GM21723 (cell line): ENCODE measurements at regions not wholly inside any gene's neighbourhood (a gene's known extent, or its start where the extent isn't known, plus 50 kb on each side); places are given as distances from the start of the nearest gene placed in this dataset.

Source experiments
- ATAC-seq: cut with Tn5 transposase; IDR thresholded peaks from one replicate; pipeline ENCODE4 v1.9.1; 2021; ENCODE audit warnings: mild to moderate bottlenecking, moderate library complexity; ENCODE audit not compliant: unreplicated experiment

DNA sequence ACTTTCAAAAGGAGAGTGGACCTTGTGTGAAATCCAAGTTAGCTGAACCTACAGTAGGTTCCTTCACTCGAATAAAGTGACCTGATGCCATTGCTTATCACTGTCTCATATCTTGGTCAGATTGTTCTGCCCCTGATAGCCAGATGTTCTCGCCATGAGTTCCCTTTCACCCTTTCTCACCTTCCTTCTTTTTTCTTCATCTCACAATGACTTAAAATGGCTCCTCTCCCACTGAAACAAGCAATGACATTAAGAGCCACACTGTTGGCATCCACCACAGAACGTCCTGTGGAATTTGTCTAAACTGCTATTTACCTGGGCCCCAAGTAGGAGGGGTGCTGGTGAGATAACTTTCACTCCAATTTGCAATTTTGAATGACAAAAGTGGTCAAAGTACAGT, 227.6 kb upstream of the PPP1R2C start:
- ATAC-seq: no peak

DNA sequence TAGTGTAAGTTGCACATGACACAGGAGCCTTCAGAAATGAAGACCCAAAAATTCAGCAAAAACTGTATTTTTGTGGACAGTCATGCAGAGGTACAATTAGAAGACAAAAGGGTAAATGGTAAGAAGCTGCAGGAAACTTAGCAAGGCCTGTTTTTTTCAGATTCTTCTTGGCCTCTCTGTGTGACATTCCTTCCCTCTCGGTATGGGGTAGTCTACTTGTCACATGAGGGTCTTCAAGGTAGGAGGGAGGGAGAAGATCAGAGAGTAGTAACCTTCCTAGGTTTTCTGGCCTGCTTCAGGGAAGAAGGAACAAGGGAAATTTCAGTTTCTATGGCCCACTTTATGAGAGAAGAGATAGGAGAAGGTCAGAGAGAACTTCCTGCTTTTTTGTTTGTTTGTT, 230.4 kb upstream of the PPP1R2C start:
- no peak for ATAC-seq

DNA sequence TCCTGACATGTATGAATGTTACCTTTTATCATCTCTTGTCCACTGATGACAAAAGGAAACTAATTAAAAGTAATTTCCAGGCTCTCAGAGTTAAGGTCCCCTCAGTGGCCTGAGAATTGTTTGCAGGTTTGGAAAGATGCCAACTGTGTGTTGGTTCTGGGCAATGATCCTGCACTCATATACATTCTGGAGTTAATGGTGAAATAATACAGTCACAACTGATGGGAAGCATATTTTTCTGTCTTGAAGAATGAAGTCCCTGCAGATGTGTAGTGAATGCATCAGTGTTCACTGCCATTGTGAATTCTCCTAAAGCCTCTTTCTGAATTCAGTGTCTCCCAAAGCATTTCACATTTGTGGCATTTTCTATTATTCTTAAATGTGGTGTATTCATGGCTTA, 238.1 kb upstream of the PPP1R2C start:
- ATAC-seq: no peak

DNA sequence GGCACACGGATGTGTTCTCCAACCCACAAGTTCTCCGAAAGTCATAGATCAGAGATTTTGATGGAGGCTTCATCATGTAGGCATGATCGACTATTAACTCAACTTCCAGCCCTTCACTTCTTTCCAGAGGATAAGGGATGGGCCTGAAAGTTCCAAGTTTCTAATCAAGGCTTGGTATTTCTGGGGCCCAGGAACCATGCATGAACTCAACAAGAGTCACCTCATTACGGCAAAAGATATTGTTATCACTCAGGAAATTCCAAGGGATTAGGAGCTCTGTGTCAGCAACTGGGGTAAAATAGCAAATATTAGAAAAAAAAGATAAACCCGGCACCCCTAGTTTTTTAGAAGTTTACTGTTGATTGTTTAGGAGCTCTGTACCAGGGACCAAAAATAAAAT, 240.1 kb upstream of the PPP1R2C start:
- ATAC-seq: no peak

DNA sequence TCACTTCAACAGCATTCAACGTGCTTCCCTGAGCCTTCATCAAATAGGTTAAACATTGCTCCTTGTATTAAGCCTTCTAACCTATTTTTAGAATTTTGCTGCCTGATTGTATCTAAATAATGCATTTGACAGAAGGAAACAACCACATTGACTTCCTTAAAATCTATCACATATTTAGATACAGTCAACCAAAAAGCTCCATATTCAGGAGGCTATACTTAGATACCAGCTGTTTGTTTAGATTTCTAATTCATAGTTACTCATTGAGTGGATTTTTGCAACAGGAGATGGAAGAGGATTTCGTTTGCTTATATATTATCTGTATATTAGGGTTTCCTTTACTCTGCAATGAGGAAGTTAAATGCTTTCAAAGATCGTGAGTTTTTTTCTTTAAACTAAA, 241.1 kb upstream of the PPP1R2C start:
- no peak for ATAC-seq

DNA sequence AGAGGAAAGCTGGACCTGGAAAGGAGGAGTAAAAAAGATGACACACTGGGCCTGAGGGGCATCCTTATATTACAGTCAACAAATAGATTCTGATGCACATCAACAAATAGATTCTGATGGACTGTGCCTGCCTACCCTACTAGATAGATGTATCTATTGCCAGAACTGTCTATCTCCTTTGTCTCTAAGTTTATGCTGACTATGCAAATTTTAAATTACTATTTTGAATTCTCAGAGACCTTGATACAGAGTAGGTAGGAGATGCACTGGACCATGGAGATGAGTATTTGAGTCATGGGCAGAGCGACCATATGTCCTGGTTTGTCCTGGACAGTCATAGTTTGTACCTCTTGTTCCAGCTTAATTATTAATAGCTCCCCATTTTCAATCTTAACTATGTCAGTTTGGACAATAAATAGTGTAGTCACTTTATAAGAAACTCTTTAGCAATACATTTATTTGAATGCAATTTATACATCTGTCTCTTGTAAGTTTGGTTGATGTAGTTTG, 247.9 kb upstream of the PPP1R2C start:
- ATAC-seq: no peak

DNA sequence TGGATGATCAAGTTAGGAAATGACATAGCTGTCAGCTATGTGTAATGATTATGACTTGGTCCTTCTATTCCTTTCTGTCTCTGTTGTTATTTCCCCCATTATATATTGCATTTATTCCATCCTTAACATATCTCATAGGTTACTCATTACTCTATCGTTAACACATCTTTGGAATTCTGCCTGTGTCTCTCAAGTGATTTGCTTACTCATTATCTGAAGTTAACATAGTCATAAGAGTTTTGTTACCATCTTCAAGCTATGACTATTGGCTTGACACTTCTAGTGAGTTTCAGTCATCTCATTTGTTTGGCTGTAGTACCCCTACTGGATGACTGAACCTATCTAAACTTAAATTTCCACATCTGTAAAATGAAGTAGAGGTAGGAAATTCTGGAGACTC, 286.1 kb upstream of the PPP1R2C start:
- no peak for ATAC-seq

DNA sequence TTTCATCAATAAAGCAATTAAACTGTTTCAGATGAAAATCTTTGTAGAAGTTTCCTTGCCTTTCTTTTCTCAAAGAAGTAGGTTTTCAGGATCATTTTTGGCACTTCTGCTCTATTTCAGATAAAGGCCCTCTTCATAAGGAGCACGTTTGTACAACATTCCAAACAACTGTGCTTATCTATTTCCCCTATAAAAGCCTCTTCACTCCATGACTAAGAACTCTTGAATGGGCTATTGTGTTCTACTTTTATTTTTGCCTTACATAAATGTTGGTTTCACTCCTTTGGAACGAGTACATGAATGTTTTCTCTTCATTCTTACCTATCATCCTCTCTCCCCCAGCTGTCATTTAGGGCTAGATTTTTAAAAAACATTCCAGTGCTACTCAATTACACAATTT, 288.0 kb upstream of the PPP1R2C start:
- no peak for ATAC-seq

DNA sequence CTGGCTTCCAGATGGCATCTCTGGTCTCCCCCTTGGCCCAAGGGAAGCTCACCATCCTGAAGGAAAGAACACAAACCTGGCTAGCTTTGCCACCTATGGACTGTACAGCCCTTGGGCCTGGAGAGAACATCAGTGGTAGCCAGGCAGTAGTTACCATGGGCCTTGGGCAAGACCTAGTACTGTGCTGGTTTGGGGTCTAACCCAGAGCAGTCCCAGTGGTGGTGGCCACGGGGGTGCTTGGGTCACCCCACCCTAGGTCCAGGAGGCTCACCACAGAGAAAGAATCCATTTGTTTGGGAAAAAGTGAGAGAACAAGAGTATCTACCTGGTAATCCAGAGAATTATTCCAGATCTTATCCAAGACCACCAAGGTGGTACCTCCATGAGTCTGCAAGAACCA, 290.7 kb upstream of the PPP1R2C start:
- no peak for ATAC-seq

DNA sequence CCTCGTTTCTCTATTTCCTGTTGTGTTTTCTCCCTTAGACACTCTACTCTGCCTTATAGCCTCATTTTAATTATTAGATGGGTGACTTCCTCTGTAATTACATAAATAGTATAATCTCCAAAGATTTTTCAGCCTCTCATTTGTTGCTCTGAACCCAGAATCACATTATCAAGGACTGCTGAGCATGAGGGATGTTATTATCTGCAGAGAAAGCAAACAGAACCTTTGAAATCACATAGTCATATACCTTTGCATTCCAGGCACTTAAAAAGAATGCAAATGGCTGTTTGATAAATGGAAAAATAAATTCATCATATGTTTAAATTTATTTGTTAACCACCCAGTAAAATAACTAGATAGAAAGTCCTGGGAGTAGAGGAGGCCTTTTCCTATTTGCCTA, 305.1 kb upstream of the PPP1R2C start:
- ATAC-seq: no peak

DNA sequence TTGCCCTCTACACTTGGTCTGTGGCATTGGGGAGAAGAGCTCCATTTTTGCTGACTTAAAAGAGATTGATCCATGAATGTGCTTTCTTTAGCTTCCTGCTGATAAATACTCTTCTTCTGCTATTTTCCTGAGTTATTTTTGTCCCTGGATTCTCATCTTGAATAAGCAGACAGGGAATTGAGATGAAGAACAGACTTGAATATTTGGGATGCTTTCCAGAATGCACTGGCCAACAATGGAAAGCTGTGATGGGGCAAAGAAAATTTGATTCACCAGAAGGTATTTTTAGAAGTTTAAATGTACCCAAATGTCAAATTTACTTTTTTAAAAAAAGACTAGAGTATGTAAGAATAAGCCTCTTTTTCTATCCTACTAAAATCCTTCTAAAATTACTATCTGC, 309.9 kb upstream of the PPP1R2C start:
- ATAC-seq: no peak

DNA sequence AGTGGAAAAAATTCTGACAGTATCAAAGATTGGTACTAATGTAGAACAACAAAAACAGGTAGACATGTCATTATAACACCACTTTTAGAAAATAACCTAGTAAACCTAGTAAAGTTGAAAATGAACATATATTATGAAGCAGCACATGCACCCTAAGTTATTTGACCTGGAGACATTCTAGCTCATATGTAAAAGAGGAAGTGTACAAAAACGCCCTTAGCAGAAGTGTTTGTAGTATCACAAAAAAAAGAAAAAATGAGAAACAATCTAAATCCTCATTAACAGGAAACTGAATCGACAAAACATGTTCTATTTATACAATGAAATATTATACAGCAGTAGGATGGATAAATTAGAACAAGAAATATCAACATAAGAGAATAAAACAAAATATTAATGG, 318.9 kb upstream of the PPP1R2C start:
- ATAC-seq: no peak

DNA sequence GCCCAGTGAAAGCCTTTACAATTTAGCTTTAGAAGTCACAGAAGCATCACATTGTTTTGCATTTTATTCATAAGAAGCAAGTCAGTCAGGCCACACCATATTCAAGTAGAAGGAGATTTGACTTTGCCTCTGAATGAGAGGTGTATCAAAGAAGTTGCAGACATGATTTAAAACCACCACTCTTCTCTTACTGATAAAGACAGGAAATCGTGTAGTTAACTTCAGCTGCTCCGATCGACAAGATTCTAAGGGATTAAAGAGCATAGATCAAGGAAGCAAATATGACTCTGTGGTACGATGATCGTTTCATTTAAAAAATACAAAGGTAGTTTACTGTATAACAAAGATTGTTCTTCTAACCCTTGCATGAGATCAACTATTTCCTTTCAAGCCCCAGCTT, 328.0 kb upstream of the PPP1R2C start:
- no peak for ATAC-seq

DNA sequence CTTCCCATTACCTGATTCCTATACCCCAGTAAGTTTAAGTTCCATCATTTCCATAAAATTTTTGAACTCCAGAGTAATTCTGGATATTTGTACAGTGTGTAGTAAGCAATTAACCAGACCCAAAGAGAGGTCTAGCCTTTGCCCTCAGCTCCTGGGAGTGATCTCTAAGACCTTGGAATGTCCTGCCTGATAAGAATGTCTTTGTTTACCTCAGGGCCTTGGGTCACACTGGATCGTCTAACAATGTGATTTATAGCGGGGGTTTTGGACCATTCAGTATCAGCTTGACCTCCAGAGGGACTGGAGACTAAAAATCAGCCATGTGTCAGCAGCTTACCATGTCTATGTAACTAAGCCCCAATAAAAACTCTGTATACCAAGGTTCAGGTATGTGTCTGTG, 330.9 kb upstream of the PPP1R2C start:
- no peak for ATAC-seq

DNA sequence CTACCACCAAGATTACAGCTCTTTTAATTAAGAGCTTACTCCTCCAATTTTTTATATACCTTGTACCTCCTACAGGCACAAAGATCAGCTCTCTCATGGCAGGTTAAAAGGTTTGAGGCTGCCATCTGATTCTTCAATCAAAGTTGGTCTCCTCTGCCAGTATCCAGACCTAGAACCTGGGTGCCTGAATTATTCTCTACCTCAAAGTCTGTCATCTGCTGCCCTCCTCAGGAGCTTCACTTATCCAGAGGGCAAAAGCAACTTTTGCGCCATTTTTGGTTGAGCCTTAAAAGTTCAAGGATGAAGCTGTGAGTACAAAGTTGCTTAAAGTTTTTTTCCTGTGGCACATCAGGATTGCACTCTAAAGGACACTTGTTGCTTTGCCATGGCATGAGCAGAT, 343.7 kb upstream of the PPP1R2C start:
- no peak for ATAC-seq

DNA sequence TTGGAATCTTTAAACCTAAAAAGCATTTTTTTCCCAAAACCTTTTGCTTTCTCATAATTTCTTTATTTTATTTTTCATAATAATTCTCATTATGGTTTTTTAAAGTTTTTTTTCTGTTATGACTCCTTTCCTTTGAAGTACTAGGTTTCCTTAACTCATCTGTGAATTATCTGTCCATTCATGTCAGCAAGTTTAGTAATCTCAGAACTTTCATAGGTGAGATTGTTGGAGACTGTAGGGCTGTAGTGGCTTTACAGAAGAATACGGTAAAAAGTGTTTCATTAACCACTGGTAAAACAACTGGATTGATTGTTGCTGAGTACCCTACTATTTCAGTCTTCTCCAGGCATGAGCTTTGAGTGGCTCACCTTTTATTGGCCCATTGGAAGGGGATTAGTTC, 361.7 kb upstream of the PPP1R2C start:
- ATAC-seq: no peak

DNA sequence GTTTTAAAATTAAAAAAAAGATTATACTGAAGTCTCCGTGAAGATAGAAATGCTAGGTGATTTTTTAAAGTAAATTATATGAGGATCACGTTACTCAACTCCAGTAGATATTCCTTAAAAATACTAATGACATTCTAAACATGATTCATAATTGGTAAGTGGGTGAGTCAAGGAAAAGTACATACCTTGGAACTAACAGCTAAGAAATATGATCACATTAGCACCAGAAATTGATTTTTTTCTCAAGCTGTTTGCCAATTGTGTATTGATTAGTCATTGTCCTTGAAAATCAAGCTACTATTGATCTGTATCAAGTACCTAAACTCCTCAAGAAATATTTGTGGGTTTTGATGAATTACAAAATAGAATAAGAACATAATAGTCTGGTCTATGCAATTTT, 362.6 kb upstream of the PPP1R2C start:
- ATAC-seq: no peak

DNA sequence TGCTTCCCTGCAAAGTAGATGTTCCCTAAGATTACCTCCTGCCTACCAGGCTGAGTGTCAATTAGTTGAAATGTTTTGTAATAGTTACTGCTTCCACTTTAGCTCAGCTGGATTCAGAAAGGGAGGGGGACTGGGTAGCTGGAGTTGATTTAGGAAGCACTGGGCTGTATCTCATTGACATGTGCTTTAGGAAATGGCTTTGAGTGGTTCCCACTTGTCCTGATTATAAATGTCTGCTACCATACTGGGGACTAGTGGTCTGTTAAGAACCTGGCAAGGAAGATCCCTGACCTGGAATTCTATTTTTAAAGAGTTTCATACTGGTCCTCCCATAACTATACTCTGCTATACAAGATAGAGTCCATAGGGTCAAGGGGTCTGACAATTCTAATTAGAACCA, 363.9 kb upstream of the PPP1R2C start:
- ATAC-seq: no peak

DNA sequence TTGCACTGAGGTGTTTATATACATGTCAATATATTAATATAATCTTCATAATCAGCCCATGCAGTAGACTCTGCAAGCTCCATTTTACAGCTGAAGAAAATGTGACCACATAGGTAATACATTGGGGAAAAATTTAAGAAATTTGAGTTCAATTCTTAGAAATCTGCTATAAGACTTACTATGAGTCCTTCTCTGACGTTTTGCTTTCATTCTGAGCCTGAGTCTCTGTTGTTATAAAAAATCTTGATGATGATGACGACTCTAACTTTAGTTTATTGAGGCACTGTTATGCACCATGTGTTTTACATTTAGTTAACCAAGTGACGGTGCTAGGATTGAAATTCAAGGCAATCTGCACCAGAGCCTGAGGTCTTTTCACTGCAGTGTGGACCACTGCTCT, 370.3 kb upstream of the PPP1R2C start:
- no peak for ATAC-seq

DNA sequence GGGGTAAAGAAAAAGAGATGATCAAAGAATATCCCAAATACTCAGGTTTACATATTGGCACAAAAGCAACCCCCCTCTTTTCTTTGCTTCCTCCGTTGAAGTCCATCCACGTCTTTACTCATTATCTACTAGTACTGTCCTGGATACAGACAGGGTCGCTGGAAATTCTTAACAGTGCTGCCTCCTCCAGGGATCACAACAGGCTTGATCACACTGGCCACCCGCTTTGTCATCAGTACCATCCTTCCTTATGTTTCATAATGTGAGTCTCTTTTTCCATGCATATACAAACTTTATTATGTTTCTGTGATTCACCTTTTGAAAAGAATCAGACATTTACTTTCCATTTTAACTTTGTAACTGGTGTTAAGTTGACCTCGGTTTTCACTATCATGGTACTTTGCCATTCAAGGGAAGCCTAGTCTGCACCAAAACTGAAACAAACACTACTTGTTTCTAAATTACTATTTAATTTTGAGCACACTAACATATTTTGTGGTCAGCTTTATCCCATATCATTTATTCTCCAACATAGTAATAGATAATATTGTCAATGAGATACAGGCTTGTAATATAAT, 387.5 kb upstream of the PPP1R2C start:
- ATAC-seq: no peak

DNA sequence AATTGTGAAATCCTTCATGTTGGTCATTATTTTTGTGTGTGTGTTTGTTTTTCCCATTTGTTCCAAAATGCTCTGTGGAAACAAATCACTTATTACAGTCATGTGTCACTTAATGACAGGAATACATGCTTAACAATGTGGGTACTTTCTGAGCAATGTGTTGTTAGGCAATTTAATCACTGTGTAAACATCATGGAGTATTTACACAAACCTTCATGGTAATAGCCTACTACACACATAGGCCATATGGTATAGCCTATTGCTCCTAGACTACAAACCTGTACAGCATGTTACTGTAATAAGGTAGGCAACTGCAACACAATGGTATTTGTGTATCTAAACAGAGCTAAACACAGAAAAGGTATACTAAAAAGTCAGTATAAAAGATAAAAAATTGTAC, 388.9 kb upstream of the PPP1R2C start:
- ATAC-seq: no peak

DNA sequence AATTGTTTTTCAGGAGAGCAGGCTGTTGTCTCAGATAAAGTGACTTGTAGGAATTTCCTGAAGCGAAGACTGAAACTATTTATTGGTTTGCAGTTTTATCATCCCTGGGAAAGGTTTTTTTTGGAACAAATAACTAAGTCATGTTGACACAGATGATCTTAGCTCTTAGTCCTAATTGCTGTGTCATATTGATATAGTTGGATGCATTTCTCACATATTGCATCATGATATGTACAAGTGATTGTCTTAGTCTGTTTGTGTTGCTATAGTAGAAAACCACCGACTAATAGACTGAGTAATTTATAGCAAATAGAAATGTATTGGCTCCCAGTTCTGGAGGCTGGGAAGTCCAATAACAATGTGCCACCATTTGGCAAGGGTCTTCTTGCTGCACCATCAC, 397.5 kb upstream of the PPP1R2C start:
- no peak for ATAC-seq

DNA sequence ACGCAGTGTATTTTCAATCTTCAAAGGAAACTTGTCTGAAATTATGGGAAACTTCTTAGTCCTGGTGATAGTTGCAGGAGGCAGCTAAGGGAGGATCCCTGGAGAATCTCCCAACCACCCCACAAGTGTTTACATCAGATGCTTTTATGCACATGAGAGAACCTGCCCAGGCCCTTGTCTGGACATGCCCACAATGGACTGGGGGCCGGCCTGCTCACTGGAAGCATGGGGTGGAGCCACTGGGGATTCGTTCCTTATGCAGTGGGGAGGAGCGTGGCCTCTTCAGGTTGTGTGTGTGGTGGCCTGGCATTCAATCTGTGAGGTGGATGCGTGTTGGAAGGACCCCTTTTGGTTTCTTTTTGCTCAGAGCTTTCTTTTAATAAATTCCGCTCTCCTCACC, 398.7 kb upstream of the PPP1R2C start:
- no peak for ATAC-seq

DNA sequence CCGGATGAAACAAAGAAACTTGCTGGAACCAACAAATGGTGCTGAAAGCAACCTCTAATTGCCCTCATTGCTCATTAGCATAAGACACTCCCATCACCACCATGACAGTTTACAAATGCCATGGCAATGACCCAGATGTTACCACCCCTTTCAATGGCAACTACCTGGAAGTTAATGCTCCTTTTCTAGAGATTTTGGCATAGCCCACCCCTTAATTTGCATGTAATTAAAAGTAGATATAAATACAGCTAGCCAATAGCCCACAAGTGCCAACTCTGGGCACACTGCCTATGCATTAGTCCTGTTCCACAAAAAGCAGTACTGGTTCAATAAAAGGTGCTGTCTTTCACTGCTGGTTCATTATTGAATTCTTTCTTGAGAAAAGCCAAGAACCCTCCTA, 410.3 kb upstream of the PPP1R2C start:
- no peak for ATAC-seq
